ENCODE measurements at regions not wholly inside any gene's neighbourhood (a gene's known extent, or its start where the extent isn't known, plus 50 kb on each side); places are given as distances from the start of the nearest gene placed in this dataset.

DNA sequence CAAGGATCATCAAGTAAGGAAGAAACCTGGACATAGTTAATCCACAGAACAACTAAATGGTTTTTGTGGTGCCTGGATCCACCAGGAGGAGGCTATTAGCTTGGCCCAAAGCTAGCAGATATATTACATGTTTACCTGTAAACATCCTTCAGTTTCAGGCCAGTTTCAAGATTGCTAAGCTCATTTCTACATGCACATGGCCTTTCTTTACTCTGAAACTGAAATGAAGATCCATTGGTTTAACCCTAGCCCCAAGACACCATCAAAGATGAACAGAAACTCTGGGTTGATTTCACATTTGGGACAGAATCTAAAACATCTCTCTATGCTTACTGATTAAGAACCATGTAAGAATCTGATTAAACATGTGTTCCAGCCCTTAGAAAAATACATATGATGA is 611.8 kb downstream of the TLE1 start:
- no peak overlapping the region for H3K4me3 ChIP-seq (replicated peaks in 1 of 3; ENCODE audit: insufficient read depth in 1 of 3, low read depth in 1 of 3, low read length in 3 of 3)
- no peaks in the 10 kb centered on the region for H3K36me3 ChIP-seq (ENCODE audit: control insufficient read depth in 2 of 2, extremely low read depth in 1 of 2, insufficient read depth in 2 of 2, low read length in 2 of 2)
- H3K4me1 ChIP-seq (ENCODE audit: control insufficient read depth, extremely low read depth, insufficient read depth, low read length) = no peaks in the 10 kb centered on the region
- H3K9me3 ChIP-seq (replicated peaks; ENCODE audit: control insufficient read depth, insufficient read depth, low read length) = no peaks in the 10 kb centered on the region
- no peak overlapping the region for H3K27ac ChIP-seq (ENCODE audit: insufficient read depth, low read depth, low read length)
- no TSS peak for BruUV-seq (replicated peaks)
- H3K9me1 ChIP-seq (replicated peaks; ENCODE audit: control insufficient read depth, extremely low read depth, insufficient read depth, low read length) = no peaks in the 10 kb centered on the region
- FAIRE-seq = no peak
- DNase-seq (ENCODE audit: low read depth, low spot score) = no peak
- H2AFZ ChIP-seq (ENCODE audit: low read depth, low read length) = no peak overlapping the region
- H4K20me1 ChIP-seq (replicated peaks; ENCODE audit: control insufficient read depth, extremely low read depth, insufficient read depth, low read length) = no peaks in the 10 kb centered on the region
- intact Hi-C loops (cut with micrococcal nuclease) (no loop called here), dilution Hi-C loops (cut with MboI; ENCODE audit: extremely low pct_ligation_motif_present, low sequenced_read_pairs) (no loop called here)
- no peak overlapping the region for H3K4me2 ChIP-seq (ENCODE audit: insufficient read depth, low read length)
- no peak for TF ChIP-seq POLR2AphosphoS5 (IDR thresholded peaks at IDR 0.05; ENCODE audit: insufficient read depth, low read depth, low read length)
- TF ChIP-seq, protein P1, sequence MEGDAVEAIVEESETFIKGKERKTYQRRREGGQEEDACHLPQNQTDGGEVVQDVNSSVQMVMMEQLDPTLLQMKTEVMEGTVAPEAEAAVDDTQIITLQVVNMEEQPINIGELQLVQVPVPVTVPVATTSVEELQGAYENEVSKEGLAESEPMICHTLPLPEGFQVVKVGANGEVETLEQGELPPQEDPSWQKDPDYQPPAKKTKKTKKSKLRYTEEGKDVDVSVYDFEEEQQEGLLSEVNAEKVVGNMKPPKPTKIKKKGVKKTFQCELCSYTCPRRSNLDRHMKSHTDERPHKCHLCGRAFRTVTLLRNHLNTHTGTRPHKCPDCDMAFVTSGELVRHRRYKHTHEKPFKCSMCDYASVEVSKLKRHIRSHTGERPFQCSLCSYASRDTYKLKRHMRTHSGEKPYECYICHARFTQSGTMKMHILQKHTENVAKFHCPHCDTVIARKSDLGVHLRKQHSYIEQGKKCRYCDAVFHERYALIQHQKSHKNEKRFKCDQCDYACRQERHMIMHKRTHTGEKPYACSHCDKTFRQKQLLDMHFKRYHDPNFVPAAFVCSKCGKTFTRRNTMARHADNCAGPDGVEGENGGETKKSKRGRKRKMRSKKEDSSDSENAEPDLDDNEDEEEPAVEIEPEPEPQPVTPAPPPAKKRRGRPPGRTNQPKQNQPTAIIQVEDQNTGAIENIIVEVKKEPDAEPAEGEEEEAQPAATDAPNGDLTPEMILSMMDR (IDR thresholded peaks at IDR 0.05; ENCODE audit: extremely low read depth in 1 of 2, insufficient read depth in 1 of 2, low read depth in 1 of 2, low read length in 2 of 2) = no peak
- TF ChIP-seq POLR2A (IDR thresholded peaks at IDR 0.05; ENCODE audit: low read depth, low read length) = no peak
- TF ChIP-seq JUN (IDR thresholded peaks at IDR 0.05; ENCODE audit: borderline replicate concordance, insufficient read depth, insufficient read length, low read depth) = no peak
- TF ChIP-seq, protein P2, sequence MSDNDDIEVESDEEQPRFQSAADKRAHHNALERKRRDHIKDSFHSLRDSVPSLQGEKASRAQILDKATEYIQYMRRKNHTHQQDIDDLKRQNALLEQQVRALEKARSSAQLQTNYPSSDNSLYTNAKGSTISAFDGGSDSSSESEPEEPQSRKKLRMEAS (IDR thresholded peaks at IDR 0.05; ENCODE audit: insufficient read depth, insufficient read length) = no peak
- TF ChIP-seq GATA2 (IDR thresholded peaks at IDR 0.05; ENCODE audit: insufficient read depth, insufficient read length, low read depth, low read length) = no peak
- TF ChIP-seq EZH2 (IDR thresholded peaks at IDR 0.05; ENCODE audit: borderline replicate concordance, low read depth, low read length, severe bottlenecking) = no peak
- no peak for TF ChIP-seq MYC (IDR thresholded peaks at IDR 0.05; ENCODE audit: low read depth, low read length)
- TF ChIP-seq FOS (IDR thresholded peaks at IDR 0.05; ENCODE audit: borderline replicate concordance, insufficient read depth, low read length) = no peak
- no peaks in the 10 kb centered on the region for H3K79me2 ChIP-seq (ENCODE audit: control insufficient read depth, insufficient read depth, low read length)
- H3K9ac ChIP-seq (replicated peaks; ENCODE audit: extremely low read depth, insufficient read depth, low read length) = no peak overlapping the region
- CTCF ChIA-PET = no interaction called here
- POLR2A ChIA-PET = no interaction called here
- no peaks in the 10 kb centered on the region for H3K27me3 ChIP-seq (ENCODE audit: control insufficient read depth in 2 of 2, insufficient read depth in 2 of 2, low read length in 2 of 2)
